SK-N-SH treated with all-trans-retinoic acid at 6 μM for 48 hours (cell line): ENCODE measurements at regions not wholly inside any gene's neighbourhood (a gene's known extent, or its start where the extent isn't known, plus 50 kb on each side); places are given as distances from the start of the nearest gene placed in this dataset.

Experiments used
- ATAC-seq: fragments of 200-7000 bp; cut with Tn5 transposase; 3 replicates; pipeline ENCODE4 v1.9.1; 2020; ENCODE audit warnings: mild to moderate bottlenecking, moderate library complexity
- ARNTL ChIP-seq: fragments of 450-650 bp; formaldehyde crosslinking; IDR thresholded peaks from 2 replicates; pipeline ENCODE4 v1.5.0; 2020; ENCODE audit warnings: low read depth, mild to moderate bottlenecking, moderate library complexity, borderline replicate concordance
- BACH2 ChIP-seq: fragments of 250-450 bp; sonication (Bioruptor Pico); IDR thresholded peaks from 2 replicates; pipeline ENCODE4 v1.9.0; 2021; ENCODE audit warnings: mild to moderate bottlenecking, borderline replicate concordance
- CREB5 ChIP-seq: fragments of 250-450 bp; sonication (Bioruptor Pico); IDR thresholded peaks from 2 replicates; pipeline ENCODE4 v1.5.1; 2020; ENCODE audit warnings: low read depth, mild to moderate bottlenecking, moderate library complexity
- CSDC2 ChIP-seq: fragments of 250-450 bp; sonication (Bioruptor Pico); IDR thresholded peaks from 2 replicates; pipeline ENCODE4 v1.5.0; 2020; ENCODE audit warnings: mild to moderate bottlenecking, moderate library complexity
- ESRRG ChIP-seq: fragments of 250-450 bp; sonication (Bioruptor Pico); IDR thresholded peaks from 2 replicates; pipeline ENCODE4 v1.6.1; 2021; ENCODE audit warnings: mild to moderate bottlenecking
- GLIS3 ChIP-seq: fragments of 250-450 bp; sonication (Bioruptor Pico); IDR thresholded peaks from 2 replicates; pipeline ENCODE4 v1.5.0; 2020; ENCODE audit warnings: mild to moderate bottlenecking, moderate library complexity
- ISL1 ChIP-seq: fragments of 250-450 bp; sonication (Bioruptor Pico); IDR thresholded peaks from 2 replicates; pipeline ENCODE4 v2.1.2; 2022; ENCODE audit warnings: mild to moderate bottlenecking, moderate library complexity
- OSR1 ChIP-seq: fragments of 250-450 bp; sonication (Bioruptor Pico); IDR thresholded peaks from 2 replicates; pipeline ENCODE4 v1.8.0; 2022; ENCODE audit warnings: moderate library complexity, mild to moderate bottlenecking, inconsistent platforms
- PATZ1 ChIP-seq: fragments of 250-450 bp; sonication (Bioruptor Pico); IDR thresholded peaks from 2 replicates; pipeline ENCODE4 v1.8.0; 2020; ENCODE audit warnings: mild to moderate bottlenecking, moderate library complexity, borderline replicate concordance
- PPARA ChIP-seq: fragments of 250-450 bp; sonication (Bioruptor Pico); IDR thresholded peaks from 2 replicates; pipeline ENCODE4 v1.5.0; 2020; ENCODE audit warnings: mild to moderate bottlenecking, borderline replicate concordance
- RARB ChIP-seq: fragments of 250-450 bp; sonication (Bioruptor Pico); IDR thresholded peaks from 2 replicates; pipeline ENCODE4 v1.8.0; 2021; ENCODE audit warnings: mild to moderate bottlenecking, moderate library complexity
- SNAI2 ChIP-seq: fragments of 250-450 bp; sonication (Bioruptor Pico); IDR thresholded peaks from 2 replicates; pipeline ENCODE4 v1.5.0; 2020; ENCODE audit warnings: mild to moderate bottlenecking, moderate library complexity
- TCF4 ChIP-seq: fragments of 250-450 bp; sonication (Bioruptor Pico); IDR thresholded peaks from 2 replicates; pipeline ENCODE4 v1.8.0; 2021; ENCODE audit warnings: mild to moderate bottlenecking, moderate library complexity, borderline replicate concordance
- TOX ChIP-seq: fragments of 250-450 bp; sonication (Bioruptor Pico); IDR thresholded peaks from 2 replicates; pipeline ENCODE4 v1.8.0; 2021; ENCODE audit warnings: mild to moderate bottlenecking, moderate library complexity, borderline replicate concordance
- ZFP3 ChIP-seq: fragments of 250-450 bp; sonication (Bioruptor Pico); IDR thresholded peaks from 2 replicates; pipeline ENCODE4 v1.5.0; 2020; ENCODE audit warnings: mild to moderate bottlenecking, moderate library complexity
- ZFP30 ChIP-seq: fragments of 450-650 bp; formaldehyde crosslinking; IDR thresholded peaks from 2 replicates; pipeline ENCODE4 v1.5.0; 2022; ENCODE audit warnings: mild to moderate bottlenecking, moderate library complexity
- ZNF565 ChIP-seq: fragments of 450-650 bp; formaldehyde crosslinking; conservative IDR thresholded peaks from 2 replicates; pipeline ENCODE4 v1.5.0; 2020; ENCODE audit warnings: low read depth, mild to moderate bottlenecking, moderate library complexity
- ZNF70 ChIP-seq: fragments of 450-650 bp; formaldehyde crosslinking; IDR thresholded peaks from 2 replicates; pipeline ENCODE4 v1.5.0; 2020; ENCODE audit warnings: mild to moderate bottlenecking, moderate library complexity
- ZNF8 ChIP-seq: fragments of 450-650 bp; formaldehyde crosslinking; IDR thresholded peaks from 2 replicates; pipeline ENCODE4 v1.5.0; 2020; ENCODE audit warnings: mild to moderate bottlenecking, moderate library complexity
- TF ChIP-seq, protein P1 (sequence below): fragments of 250-450 bp; sonication (Bioruptor Pico); IDR thresholded peaks from 2 replicates; pipeline ENCODE4 v1.5.0; 2020; ENCODE audit warnings: mild to moderate bottlenecking, moderate library complexity
- TF ChIP-seq, protein P2 (sequence below): fragments of 250-450 bp; sonication (Bioruptor Pico); IDR thresholded peaks from 2 replicates; pipeline ENCODE4 v1.8.0; 2021; ENCODE audit warnings: low read depth, mild to moderate bottlenecking, moderate library complexity, borderline replicate concordance

- ATAC-seq = no peak
- TF ChIP-seq PPARA (CRISPR knock-in tag) (no peak), PATZ1 (CRISPR knock-in tag) (no peak), BACH2 (CRISPR knock-in tag) (no peak), ZNF70 (CRISPR knock-in tag) (no peak), RARB (CRISPR knock-in tag) (no peak), TOX (no peak), ISL1 (CRISPR knock-in tag) (no peak), ARNTL (CRISPR knock-in tag) (no peak), TCF4 (CRISPR knock-in tag) (no peak), ZFP3 (CRISPR knock-in tag) (no peak), OSR1 (CRISPR knock-in tag) (no peak), CREB5 (CRISPR knock-in tag) (no peak)
- TF ChIP-seq, protein P1, sequence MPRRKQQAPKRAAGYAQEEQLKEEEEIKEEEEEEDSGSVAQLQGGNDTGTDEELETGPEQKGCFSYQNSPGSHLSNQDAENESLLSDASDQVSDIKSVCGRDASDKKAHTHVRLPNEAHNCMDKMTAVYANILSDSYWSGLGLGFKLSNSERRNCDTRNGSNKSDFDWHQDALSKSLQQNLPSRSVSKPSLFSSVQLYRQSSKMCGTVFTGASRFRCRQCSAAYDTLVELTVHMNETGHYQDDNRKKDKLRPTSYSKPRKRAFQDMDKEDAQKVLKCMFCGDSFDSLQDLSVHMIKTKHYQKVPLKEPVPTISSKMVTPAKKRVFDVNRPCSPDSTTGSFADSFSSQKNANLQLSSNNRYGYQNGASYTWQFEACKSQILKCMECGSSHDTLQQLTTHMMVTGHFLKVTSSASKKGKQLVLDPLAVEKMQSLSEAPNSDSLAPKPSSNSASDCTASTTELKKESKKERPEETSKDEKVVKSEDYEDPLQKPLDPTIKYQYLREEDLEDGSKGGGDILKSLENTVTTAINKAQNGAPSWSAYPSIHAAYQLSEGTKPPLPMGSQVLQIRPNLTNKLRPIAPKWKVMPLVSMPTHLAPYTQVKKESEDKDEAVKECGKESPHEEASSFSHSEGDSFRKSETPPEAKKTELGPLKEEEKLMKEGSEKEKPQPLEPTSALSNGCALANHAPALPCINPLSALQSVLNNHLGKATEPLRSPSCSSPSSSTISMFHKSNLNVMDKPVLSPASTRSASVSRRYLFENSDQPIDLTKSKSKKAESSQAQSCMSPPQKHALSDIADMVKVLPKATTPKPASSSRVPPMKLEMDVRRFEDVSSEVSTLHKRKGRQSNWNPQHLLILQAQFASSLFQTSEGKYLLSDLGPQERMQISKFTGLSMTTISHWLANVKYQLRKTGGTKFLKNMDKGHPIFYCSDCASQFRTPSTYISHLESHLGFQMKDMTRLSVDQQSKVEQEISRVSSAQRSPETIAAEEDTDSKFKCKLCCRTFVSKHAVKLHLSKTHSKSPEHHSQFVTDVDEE (CRISPR knock-in tag) = no peak
- TF ChIP-seq, protein P2, sequence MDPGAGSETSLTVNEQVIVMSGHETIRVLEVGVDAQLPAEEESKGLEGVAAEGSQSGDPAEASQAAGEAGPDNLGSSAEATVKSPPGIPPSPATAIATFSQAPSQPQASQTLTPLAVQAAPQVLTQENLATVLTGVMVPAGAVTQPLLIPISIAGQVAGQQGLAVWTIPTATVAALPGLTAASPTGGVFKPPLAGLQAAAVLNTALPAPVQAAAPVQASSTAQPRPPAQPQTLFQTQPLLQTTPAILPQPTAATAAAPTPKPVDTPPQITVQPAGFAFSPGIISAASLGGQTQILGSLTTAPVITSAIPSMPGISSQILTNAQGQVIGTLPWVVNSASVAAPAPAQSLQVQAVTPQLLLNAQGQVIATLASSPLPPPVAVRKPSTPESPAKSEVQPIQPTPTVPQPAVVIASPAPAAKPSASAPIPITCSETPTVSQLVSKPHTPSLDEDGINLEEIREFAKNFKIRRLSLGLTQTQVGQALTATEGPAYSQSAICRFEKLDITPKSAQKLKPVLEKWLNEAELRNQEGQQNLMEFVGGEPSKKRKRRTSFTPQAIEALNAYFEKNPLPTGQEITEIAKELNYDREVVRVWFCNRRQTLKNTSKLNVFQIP (CRISPR knock-in tag) = no peak
These were observed 478.6 kb downstream of the ZIC1 start for GRCh38 chr3:147887797-147888196.

GRCh38 chr3:147890114-147890513 lies 480.9 kb downstream of the ZIC1 start:
- no peak for TF ChIP-seq TCF4 (CRISPR knock-in tag)
- no peak for TF ChIP-seq ZFP3 (CRISPR knock-in tag)
- no peak for TF ChIP-seq ZFP30
- TF ChIP-seq CSDC2 (CRISPR knock-in tag) = no peak
- no peak for TF ChIP-seq ARNTL (CRISPR knock-in tag)
- TF ChIP-seq PATZ1 (CRISPR knock-in tag) = no peak
- TF ChIP-seq ZNF70 (CRISPR knock-in tag) = no peak
- no peak for TF ChIP-seq ZNF8 (CRISPR knock-in tag)
- TF ChIP-seq TOX = no peak
- no peak for TF ChIP-seq SNAI2 (CRISPR knock-in tag)
- TF ChIP-seq CREB5 (CRISPR knock-in tag) = no peak
- TF ChIP-seq ESRRG = no peak
- no peak for TF ChIP-seq PPARA (CRISPR knock-in tag)
- TF ChIP-seq GLIS3 (CRISPR knock-in tag) = no peak
- TF ChIP-seq ISL1 (CRISPR knock-in tag) = no peak
- TF ChIP-seq ZNF565 (CRISPR knock-in tag) = no peak
- no peak for TF ChIP-seq RARB (CRISPR knock-in tag)
- TF ChIP-seq, protein P1 (CRISPR knock-in tag) = no peak
- no peak for TF ChIP-seq BACH2 (CRISPR knock-in tag)
- no peak for ATAC-seq
